ENCODE measurements at regions not wholly inside any gene's neighbourhood (a gene's known extent, or its start where the extent isn't known, plus 50 kb on each side); places are given as distances from the start of the nearest gene placed in this dataset.

DNA sequence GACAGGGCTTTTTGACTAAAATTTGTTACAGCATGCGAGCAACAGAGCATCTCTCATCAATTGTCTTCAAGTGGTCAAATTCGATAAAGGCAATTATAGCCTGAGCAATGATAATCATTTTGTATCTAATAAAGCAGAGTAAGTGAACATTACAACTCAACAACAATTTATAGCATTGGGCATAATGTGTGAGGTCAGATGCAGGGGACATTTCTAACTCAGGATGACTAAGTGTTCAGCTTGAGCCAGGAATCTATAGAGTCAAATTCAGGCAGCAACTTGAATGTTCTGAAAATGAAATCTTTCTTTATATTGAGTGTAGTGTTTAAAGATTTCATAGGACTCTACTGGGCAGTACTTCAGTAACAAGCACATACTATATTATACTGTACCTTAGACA lies 1226.0 kb downstream of the ZPLD1 start:
- Histone ChIP-seq H3K56ac (replicated peaks; ENCODE audit: insufficient read length, low read depth, low read length) (no peak overlapping the region), H3K4me3 (ENCODE audit: extremely low read depth in 1 of 4, insufficient read depth in 2 of 4, low read depth in 3 of 4, low read length in 4 of 4) (no peak overlapping the region), H3K23ac (ENCODE audit: insufficient read length) (no peak overlapping the region), H3K79me2 (ENCODE audit: control insufficient read depth in 1 of 2, insufficient read depth in 2 of 2, low read length in 2 of 2) (no peaks in the 10 kb centered on the region), H4K8ac (ENCODE audit: extremely low read depth, insufficient read depth, low read length) (no peak overlapping the region), H3K18ac (ENCODE audit: extremely low read depth, low read length) (no peak overlapping the region), H4K91ac (replicated peaks; ENCODE audit: insufficient read length, low read length) (no peak overlapping the region), H3K9ac (replicated peaks in 1 of 4; ENCODE audit: extremely low read depth in 1 of 4, low read depth in 3 of 4, low read length in 3 of 4) (no peak overlapping the region), H3K14ac (ENCODE audit: insufficient read length) (no peak overlapping the region), H3K27me3 (replicated peaks in 1 of 4; ENCODE audit: control insufficient read depth in 3 of 4, extremely low read depth in 1 of 4, insufficient read depth in 3 of 4, low read length in 3 of 4) (no peaks in the 10 kb centered on the region), H3K9me3 (ENCODE audit: insufficient read depth in 2 of 2, low read depth in 1 of 2, low read length in 1 of 2) (no peaks in the 10 kb centered on the region), H2BK15ac (ENCODE audit: low read length) (no peak overlapping the region), H2AFZ (ENCODE audit: low read length) (no peak overlapping the region), H4K5ac (ENCODE audit: insufficient read length, low read depth, low read length) (no peak overlapping the region), H2AK5ac (ENCODE audit: low read depth, low read length) (no peak overlapping the region), H3K4me1 (replicated peaks in 1 of 4; ENCODE audit: control insufficient read depth in 3 of 4, insufficient read depth in 4 of 4, low read length in 3 of 4) (no peaks in the 10 kb centered on the region), H3K4me2 (ENCODE audit: insufficient read depth in 1 of 2, low read depth in 2 of 2, low read length in 2 of 2) (no peak overlapping the region), H4K20me1 (replicated peaks in 1 of 2; ENCODE audit: control insufficient read depth in 1 of 2, insufficient read depth in 2 of 2, low read length in 2 of 2) (no peaks in the 10 kb centered on the region), H2BK12ac (ENCODE audit: low read depth, low read length) (no peak overlapping the region), H3K4ac (replicated peaks; ENCODE audit: insufficient read length, low read depth, low read length) (no peak overlapping the region), H3K27ac (ENCODE audit: low read depth, low read length) (no peak overlapping the region), H3K36me3 (ENCODE audit: control insufficient read depth in 2 of 4, insufficient read depth in 4 of 4, low read length in 3 of 4) (no peaks in the 10 kb centered on the region), H3K23me2 (ENCODE audit: low read depth, low read length) (no peaks in the 10 kb centered on the region; the same call in 1 of the 2 replicates), H2BK20ac (ENCODE audit: low read length) (no peak overlapping the region), H2BK5ac (ENCODE audit: low read depth, low read length) (no peak overlapping the region), H2BK120ac (replicated peaks; ENCODE audit: low read depth, low read length) (no peak overlapping the region), H3K79me1 (ENCODE audit: low read depth, low read length) (no peaks in the 10 kb centered on the region)
- 95% methylated on average over 2 of the region's 2 CpGs; no CpG with 5 or more reads in 1 of the 2 experiments for WGBS, 2 experiments (ENCODE audit: extremely low coverage in 1 of 2, insufficient coverage in 1 of 2, insufficient read length in 1 of 2, insufficient replicate concordance in 2 of 2, low coverage in 1 of 2, low lambda C conversion rate in 2 of 2, missing lambda C conversion rate in 1 of 2)
- DNase-seq (ENCODE audit: low read depth in 1 of 2, low spot score in 2 of 2), result no peak
- ChIA-PET POLR2A (ENCODE audit: partially characterized antibody) (no interaction called here), CTCF (ENCODE audit: partially characterized antibody) (interaction anchor here (1.1 kb wide), 1 partner anchor 9 kb away, joined by 3 read pairs; no protein-coding TSS in a partner anchor)
- no peak for FAIRE-seq
- TF ChIP-seq POLR2AphosphoS5 (IDR thresholded peaks at IDR 0.05; ENCODE audit: low read depth, low read length), result no peak
- TF ChIP-seq GABPA (IDR thresholded peaks at IDR 0.05; ENCODE audit: borderline replicate concordance, insufficient read depth, low read length), result no peak
- TF ChIP-seq RFX5 (IDR thresholded peaks at IDR 0.05; ENCODE audit: borderline replicate concordance, low read depth, low read length), result no peak
- TF ChIP-seq EP300 (IDR thresholded peaks at IDR 0.05; ENCODE audit: borderline replicate concordance in 1 of 2, low read depth in 2 of 2, low read length in 2 of 2), result no peak
- no peak for TF ChIP-seq HDAC6 (IDR thresholded peaks at IDR 0.05; ENCODE audit: low read depth, low read length)
- no peak for TF ChIP-seq NANOG (IDR thresholded peaks at IDR 0.05; ENCODE audit: insufficient read depth, low read depth, low read length, poor library complexity, severe bottlenecking)
- no peak for TF ChIP-seq BACH1 (IDR thresholded peaks at IDR 0.05; ENCODE audit: low read length)
- no peak for TF ChIP-seq JUN (IDR thresholded peaks at IDR 0.05; ENCODE audit: low read depth, low read length)
- no peak for TF ChIP-seq CTBP2 (IDR thresholded peaks at IDR 0.05; ENCODE audit: borderline replicate concordance, insufficient read depth, insufficient read length, low read length)
- no peak for TF ChIP-seq CREB1 (IDR thresholded peaks at IDR 0.05)
- no peak for TF ChIP-seq BRCA1 (IDR thresholded peaks at IDR 0.05; ENCODE audit: low read depth, low read length)
- no peak for TF ChIP-seq HDAC2 (IDR thresholded peaks at IDR 0.05; ENCODE audit: borderline replicate concordance in 1 of 2, low read depth in 2 of 2, low read length in 2 of 2)
- no peak for TF ChIP-seq ASH2L (IDR thresholded peaks at IDR 0.05; ENCODE audit: low read length)
- TF ChIP-seq SUZ12 (IDR thresholded peaks at IDR 0.05; ENCODE audit: low read length), result no peak
- no peak for TF ChIP-seq EGR1 (IDR thresholded peaks at IDR 0.05; ENCODE audit: borderline replicate concordance, low read depth, low read length)
